ENCODE measurements at regions not wholly inside any gene's neighbourhood (a gene's known extent, or its start where the extent isn't known, plus 50 kb on each side); places are given as distances from the start of the nearest gene placed in this dataset.
"Not testable (repeated sequence)": the region's sequence is repeated elsewhere in the genome, so short reads cannot be mapped to it uniquely, and the experiment has no call there.

DNA sequence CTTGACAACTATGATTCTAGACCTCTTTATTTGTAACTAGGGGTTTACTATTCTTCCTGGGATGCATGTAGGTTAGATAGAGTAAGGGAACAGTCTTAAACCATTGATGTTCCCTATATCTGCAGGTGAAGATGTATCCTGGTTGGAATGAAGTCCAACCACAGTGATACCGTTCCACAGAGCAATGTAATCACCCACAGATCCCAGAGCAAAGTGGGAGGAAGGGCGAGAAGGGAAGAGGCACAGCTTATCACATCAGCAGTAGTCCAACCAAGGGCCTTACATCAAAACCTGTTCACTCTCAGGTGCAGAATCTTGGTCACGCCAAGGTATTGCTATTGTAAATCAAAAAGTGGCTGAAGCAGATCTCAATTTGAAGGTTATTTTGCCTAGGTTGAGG, 61.8 kb upstream of the LIPC start:
- H3K9ac ChIP-seq (ENCODE audit: low read length), result no peak overlapping the region
- no peaks in the 10 kb centered on the region for H3K4me1 ChIP-seq (ENCODE audit: low read length)
- no peaks in the 10 kb centered on the region for H4K20me1 ChIP-seq (ENCODE audit: insufficient read depth, low read length)
- no peak overlapping the region for H3K4me3 ChIP-seq (ENCODE audit: low read length)
- H3K4me2 ChIP-seq (ENCODE audit: low read length), result no peak overlapping the region
- H3K79me2 ChIP-seq (ENCODE audit: low read length), result no peaks in the 10 kb centered on the region
- H3K27me3 ChIP-seq (ENCODE audit: low read depth, low read length), result no peaks in the 10 kb centered on the region
- H3K9me3 ChIP-seq (ENCODE audit: insufficient read depth, low read length), result peaks cover 6% of the 10 kb centered on the region; the same call in 1 of the 2 replicates
- TF ChIP-seq EZH2phosphoT487 (IDR thresholded peaks at IDR 0.05; ENCODE audit: low read depth), result no peak
- H2AFZ ChIP-seq (ENCODE audit: low read depth, low read length), result no peak overlapping the region
- no peak overlapping the region for H3K27ac ChIP-seq (ENCODE audit: low read length)
- no peaks in the 10 kb centered on the region for H3K36me3 ChIP-seq (replicated peaks; ENCODE audit: low read depth, low read length)

DNA sequence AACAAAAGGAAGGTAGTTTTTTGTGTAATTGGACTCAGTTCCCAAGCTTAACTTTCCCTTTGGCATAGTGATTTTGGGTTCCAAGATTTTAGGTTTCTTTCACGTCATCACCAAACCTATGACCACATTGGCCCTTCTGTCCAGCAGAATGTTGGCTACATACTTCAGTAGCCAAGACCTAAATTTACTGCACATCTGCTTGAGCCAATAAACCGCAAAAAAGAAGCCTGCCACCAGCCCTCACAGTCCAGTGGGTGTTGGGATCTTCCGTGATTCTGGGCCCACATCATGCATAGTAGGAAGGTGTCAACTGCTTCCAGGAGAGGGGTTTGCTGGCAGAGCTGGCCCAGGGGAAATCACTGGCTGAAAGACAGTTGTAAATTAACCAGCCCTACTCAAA, 57.6 kb upstream of the LIPC start:
- H3K4me3 ChIP-seq (ENCODE audit: low read length), result no peak overlapping the region
- no peaks in the 10 kb centered on the region for H3K27me3 ChIP-seq (ENCODE audit: low read depth, low read length)
- no peaks in the 10 kb centered on the region for H3K4me1 ChIP-seq (ENCODE audit: low read length)
- no peaks in the 10 kb centered on the region for H3K36me3 ChIP-seq (replicated peaks; ENCODE audit: low read depth, low read length)
- no peaks in the 10 kb centered on the region for H4K20me1 ChIP-seq (ENCODE audit: insufficient read depth, low read length)
- peaks cover 6% of the 10 kb centered on the region; the same call in 1 of the 2 replicates for H3K9me3 ChIP-seq (ENCODE audit: insufficient read depth, low read length)
- H3K4me2 ChIP-seq (ENCODE audit: low read length), result no peak overlapping the region
- no peaks in the 10 kb centered on the region for H3K79me2 ChIP-seq (ENCODE audit: low read length)
- H3K9ac ChIP-seq (ENCODE audit: low read length), result no peak overlapping the region
- no peak overlapping the region for H2AFZ ChIP-seq (ENCODE audit: low read depth, low read length)
- H3K27ac ChIP-seq (ENCODE audit: low read length), result no peak overlapping the region
- TF ChIP-seq EZH2phosphoT487 (IDR thresholded peaks at IDR 0.05; ENCODE audit: low read depth), result no peak
- TF ChIP-seq, protein P1, sequence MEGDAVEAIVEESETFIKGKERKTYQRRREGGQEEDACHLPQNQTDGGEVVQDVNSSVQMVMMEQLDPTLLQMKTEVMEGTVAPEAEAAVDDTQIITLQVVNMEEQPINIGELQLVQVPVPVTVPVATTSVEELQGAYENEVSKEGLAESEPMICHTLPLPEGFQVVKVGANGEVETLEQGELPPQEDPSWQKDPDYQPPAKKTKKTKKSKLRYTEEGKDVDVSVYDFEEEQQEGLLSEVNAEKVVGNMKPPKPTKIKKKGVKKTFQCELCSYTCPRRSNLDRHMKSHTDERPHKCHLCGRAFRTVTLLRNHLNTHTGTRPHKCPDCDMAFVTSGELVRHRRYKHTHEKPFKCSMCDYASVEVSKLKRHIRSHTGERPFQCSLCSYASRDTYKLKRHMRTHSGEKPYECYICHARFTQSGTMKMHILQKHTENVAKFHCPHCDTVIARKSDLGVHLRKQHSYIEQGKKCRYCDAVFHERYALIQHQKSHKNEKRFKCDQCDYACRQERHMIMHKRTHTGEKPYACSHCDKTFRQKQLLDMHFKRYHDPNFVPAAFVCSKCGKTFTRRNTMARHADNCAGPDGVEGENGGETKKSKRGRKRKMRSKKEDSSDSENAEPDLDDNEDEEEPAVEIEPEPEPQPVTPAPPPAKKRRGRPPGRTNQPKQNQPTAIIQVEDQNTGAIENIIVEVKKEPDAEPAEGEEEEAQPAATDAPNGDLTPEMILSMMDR (IDR thresholded peaks at IDR 0.05; ENCODE audit: low read depth, low read length), result no peak

DNA sequence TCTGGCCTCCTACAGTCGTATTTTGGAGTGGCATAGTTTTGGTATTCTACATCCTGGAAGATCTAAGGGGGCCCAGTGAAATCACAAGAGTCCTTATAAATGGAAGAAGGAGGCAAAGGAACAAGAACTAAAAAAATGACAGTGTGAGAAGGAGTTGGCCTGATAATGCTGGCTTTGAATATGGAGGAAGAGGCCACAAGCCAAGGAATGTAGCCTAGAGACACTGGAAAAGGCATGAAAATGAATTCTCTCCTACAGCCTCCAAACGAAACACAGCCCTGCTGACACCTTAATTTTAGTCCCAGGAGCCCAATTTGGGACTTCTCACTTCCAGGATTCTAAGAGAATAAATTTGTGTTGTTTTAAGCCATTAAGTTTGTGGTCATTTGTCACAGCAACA, 54.6 kb upstream of the LIPC start:
- no peaks in the 10 kb centered on the region for H3K79me2 ChIP-seq (ENCODE audit: low read length)
- H4K20me1 ChIP-seq (ENCODE audit: insufficient read depth, low read length), result no peaks in the 10 kb centered on the region
- no peak overlapping the region for H3K27ac ChIP-seq (ENCODE audit: low read length)
- no peak overlapping the region for H3K9ac ChIP-seq (ENCODE audit: low read length)
- H3K9me3 ChIP-seq (ENCODE audit: insufficient read depth, low read length), result peaks cover 3% of the 10 kb centered on the region; the same call in 1 of the 2 replicates
- no peaks in the 10 kb centered on the region for H3K27me3 ChIP-seq (ENCODE audit: low read depth, low read length)
- no peaks in the 10 kb centered on the region for H3K36me3 ChIP-seq (replicated peaks; ENCODE audit: low read depth, low read length)
- TF ChIP-seq EZH2phosphoT487 (IDR thresholded peaks at IDR 0.05; ENCODE audit: low read depth), result no peak
- TF ChIP-seq, protein P1 (IDR thresholded peaks at IDR 0.05; ENCODE audit: low read depth, low read length), result no peak
- H2AFZ ChIP-seq (ENCODE audit: low read depth, low read length), result no peak overlapping the region
- no peak overlapping the region for H3K4me2 ChIP-seq (ENCODE audit: low read length)
- H3K4me1 ChIP-seq (ENCODE audit: low read length), result peaks cover 7% of the 10 kb centered on the region
- no peak overlapping the region for H3K4me3 ChIP-seq (ENCODE audit: low read length)

DNA sequence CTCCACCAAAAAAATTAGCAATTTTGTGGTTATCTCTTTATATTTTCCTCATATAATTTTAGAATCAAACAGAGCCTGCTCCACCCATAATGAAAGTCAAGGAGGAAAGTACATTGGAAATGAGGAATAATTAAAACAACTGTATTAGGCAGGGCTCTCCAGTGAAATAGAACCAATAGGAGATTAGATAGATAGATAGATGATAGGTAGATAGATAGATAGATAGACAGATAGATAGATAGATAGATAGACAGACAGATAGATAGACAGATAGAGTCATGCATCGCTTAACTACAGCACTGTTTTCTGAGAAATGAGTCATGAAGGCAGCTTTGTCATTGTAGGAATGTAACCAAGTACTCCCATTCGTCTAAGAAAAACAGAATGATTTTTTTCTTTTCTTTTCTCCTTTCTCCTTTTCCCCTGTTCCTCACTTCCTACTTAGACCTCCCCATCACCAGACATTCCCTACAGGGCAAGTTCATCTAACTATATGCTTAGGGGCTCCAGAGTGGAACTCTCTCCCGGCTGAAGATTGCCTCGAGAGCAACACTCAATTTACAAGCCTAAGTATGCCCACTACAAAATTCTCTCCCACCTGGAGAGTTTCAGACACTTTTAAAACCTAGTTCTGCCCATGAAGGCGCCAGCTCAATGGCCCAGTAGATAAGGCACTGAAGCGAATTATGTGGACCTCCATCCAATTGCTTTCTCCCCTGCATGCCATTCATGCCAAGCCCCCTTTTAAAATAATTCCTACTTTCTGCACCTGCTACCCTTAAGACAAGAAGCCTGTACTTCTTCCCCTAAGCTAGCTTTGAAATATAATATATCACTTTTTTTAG, 53.3 kb upstream of the LIPC start:
- Histone ChIP-seq H2AFZ (ENCODE audit: low read depth, low read length) (no peak overlapping the region), H4K20me1 (ENCODE audit: insufficient read depth, low read length) (no peaks in the 10 kb centered on the region), H3K4me3 (ENCODE audit: low read length) (no peak overlapping the region), H3K27ac (ENCODE audit: low read length) (no peak overlapping the region), H3K4me1 (ENCODE audit: low read length) (peaks cover 7% of the 10 kb centered on the region), H3K9ac (ENCODE audit: low read length) (no peak overlapping the region), H3K4me2 (ENCODE audit: low read length) (no peak overlapping the region), H3K27me3 (ENCODE audit: low read depth, low read length) (no peaks in the 10 kb centered on the region), H3K9me3 (ENCODE audit: insufficient read depth, low read length) (no peaks in the 10 kb centered on the region), H3K36me3 (replicated peaks; ENCODE audit: low read depth, low read length) (no peaks in the 10 kb centered on the region), H3K79me2 (ENCODE audit: low read length) (no peaks in the 10 kb centered on the region)
- no peak for TF ChIP-seq EZH2phosphoT487 (IDR thresholded peaks at IDR 0.05; ENCODE audit: low read depth)
- TF ChIP-seq, protein P1 (IDR thresholded peaks at IDR 0.05; ENCODE audit: low read depth, low read length), result no peak

DNA sequence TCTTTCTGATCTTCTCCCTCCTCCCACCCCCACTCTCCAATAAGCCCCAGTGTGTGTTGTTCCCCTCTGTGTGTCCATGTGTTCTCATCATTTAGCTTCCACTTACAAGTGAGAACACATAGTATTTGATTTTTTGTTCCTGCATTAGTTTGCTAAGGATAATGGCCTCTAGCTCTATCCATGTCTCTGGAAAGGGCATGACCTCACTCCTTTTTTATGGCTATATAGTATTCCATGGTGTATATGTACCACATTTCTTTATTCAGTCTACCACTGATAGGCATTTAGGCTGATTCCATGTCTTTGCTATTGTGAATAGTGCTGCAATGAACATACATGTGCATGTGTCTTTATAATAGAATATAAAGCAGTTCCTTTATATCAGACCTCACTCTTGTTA, 52.3 kb upstream of the LIPC start:
- H3K4me1 ChIP-seq (ENCODE audit: low read length), result peaks cover 16% of the 10 kb centered on the region
- not testable (repeated sequence) for H3K9me3 ChIP-seq (ENCODE audit: insufficient read depth, low read length); H2AFZ ChIP-seq (ENCODE audit: low read depth, low read length); H3K9ac ChIP-seq (ENCODE audit: low read length); H3K4me3 ChIP-seq (ENCODE audit: low read length); H4K20me1 ChIP-seq (ENCODE audit: insufficient read depth, low read length); H3K4me2 ChIP-seq (ENCODE audit: low read length); H3K79me2 ChIP-seq (ENCODE audit: low read length); H3K36me3 ChIP-seq (replicated peaks; ENCODE audit: low read depth, low read length); H3K27ac ChIP-seq (ENCODE audit: low read length); H3K27me3 ChIP-seq (ENCODE audit: low read depth, low read length)

Data from OCI-LY3 (cell line).